Adrenal gland (tissue), 5 donors: ENCODE measurements at regions not wholly inside any gene's neighbourhood (a gene's known extent, or its start where the extent isn't known, plus 50 kb on each side); places are given as distances from the start of the nearest gene placed in this dataset.

ENCODE experiments used
- CTCF ChIP-seq, 6 experiments: fragments of 450-650 bp in 4 of 6; fragments of 200-600 bp in 2 of 6; sonication (generic) in 1 of 6; IDR thresholded peaks; 1 replicate in 5 of 6; 2 replicates in 1 of 6; pipeline versions ENCODE4 v1.5.1 to v1.8.0; 2016 to 2021; ENCODE audit warnings: antibody characterized with exemption in 6 of 6, mild to moderate bottlenecking in 2 of 6, moderate library complexity in 1 of 6
- POLR2A ChIP-seq, 2 donors: fragments of 450-650 bp; IDR thresholded peaks; one replicate each; pipeline ENCODE4 v1.6.1; 2017; ENCODE audit warnings: antibody characterized with exemption in 2 of 2, mild to moderate bottlenecking in 2 of 2, moderate library complexity in 1 of 2
- donor health status: DM: no; HTN: no; CAD: no.

GRCh38 chr2:180306346-180306745 is 299.2 kb upstream of the CWC22 start:
- TF ChIP-seq CTCF (IDR thresholded peaks at IDR 0.05) = no peak
- no peak for TF ChIP-seq POLR2A (IDR thresholded peaks at IDR 0.05)
